OCI-LY1 (cell line): ENCODE measurements at regions not wholly inside any gene's neighbourhood (a gene's known extent, or its start where the extent isn't known, plus 50 kb on each side); places are given as distances from the start of the nearest gene placed in this dataset.

ENCODE experiments used
- H2AFZ ChIP-seq: fragments of 200-600 bp; sonication (generic), shearing (Covaris generic); 2 replicates; pipeline ENCODE4 v1.6.0; 2014; ENCODE audit warnings: antibody characterized with exemption, mild to moderate bottlenecking, low read length
- H3F3A ChIP-seq: fragments of 200-600 bp; sonication (generic), shearing (Covaris generic); 2 replicates; pipeline ENCODE4 v1.6.0; 2014; ENCODE audit warnings: mild to moderate bottlenecking, antibody characterized with exemption, low read length, moderate library complexity; ENCODE audit not compliant: insufficient read depth
- H3K27ac ChIP-seq: fragments of 200-600 bp; sonication (generic); 2 replicates; pipeline ENCODE4 v1.5.1; 2014; ENCODE audit warnings: low read length, mixed run types, mild to moderate bottlenecking, low read depth; ENCODE audit not compliant: poor library complexity, severe bottlenecking
- H3K27me3 ChIP-seq: fragments of 200-600 bp; sonication (generic); 2 replicates; pipeline ENCODE4 v1.6.0; 2014; ENCODE audit warnings: antibody characterized with exemption, mild to moderate bottlenecking, low read length, moderate library complexity; ENCODE audit not compliant: insufficient read depth
- H3K36me3 ChIP-seq: fragments of 200-600 bp; sonication (generic); 2 replicates; pipeline ENCODE4 v1.6.1; 2014; ENCODE audit warnings: mild to moderate bottlenecking, antibody characterized with exemption, low read length, moderate library complexity, mixed read lengths; ENCODE audit not compliant: insufficient read depth
- H3K4me1 ChIP-seq: fragments of 200-600 bp; sonication (generic); 2 replicates; pipeline ENCODE4 v1.5.1; 2014; ENCODE audit warnings: mild to moderate bottlenecking, low read length, moderate library complexity; ENCODE audit not compliant: insufficient read depth, severe bottlenecking
- H3K4me2 ChIP-seq: fragments of 200-600 bp; sonication (generic), shearing (Covaris generic); 2 replicates; pipeline ENCODE4 v1.6.1; 2014; ENCODE audit warnings: low read length
- H3K4me3 ChIP-seq: fragments of 200-600 bp; sonication (generic); 2 replicates; pipeline ENCODE4 v1.5.1; 2014; ENCODE audit warnings: low read length, low read depth, mild to moderate bottlenecking, mixed read lengths; ENCODE audit not compliant: poor library complexity, severe bottlenecking
- H3K79me2 ChIP-seq: fragments of 200-600 bp; shearing (Covaris generic); 2 replicates; pipeline ENCODE4 v1.6.1; 2016; ENCODE audit warnings: mixed run types, low read length, mixed read lengths; ENCODE audit not compliant: insufficient read depth
- H3K9ac ChIP-seq: fragments of 200-600 bp; sonication (generic), shearing (Covaris generic); 2 replicates; pipeline ENCODE4 v1.6.1; 2014; ENCODE audit warnings: mild to moderate bottlenecking, low read length, mixed read lengths
- H3K9me2 ChIP-seq: fragments of 200-600 bp; sonication (generic), shearing (Covaris generic); 2 replicates; pipeline ENCODE4 v1.6.1; 2014; ENCODE audit warnings: low read depth, mild to moderate bottlenecking, low read length, mixed read lengths
- H3K9me3 ChIP-seq: fragments of 200-600 bp; shearing (Covaris generic); 2 replicates; pipeline ENCODE4 v1.6.1; 2014; ENCODE audit warnings: low read length, mixed read lengths
- H4K20me1 ChIP-seq: fragments of 200-600 bp; sonication (generic), shearing (Covaris generic); 2 replicates; pipeline ENCODE4 v1.6.0; 2016; ENCODE audit warnings: mild to moderate bottlenecking, low read length; ENCODE audit not compliant: insufficient read depth
- EZH2 ChIP-seq: fragments of 200-600 bp; sonication (generic), shearing (Covaris generic); IDR thresholded peaks from 2 replicates; pipeline ENCODE4 v1.8.0; 2017; ENCODE audit warnings: borderline replicate concordance, mixed run types, mild to moderate bottlenecking, antibody characterized with exemption, low read length, moderate library complexity, mixed read lengths
- TF ChIP-seq, protein P1 (sequence below): fragments of 200-600 bp; sonication (generic), shearing (Covaris generic); IDR thresholded peaks from 2 replicates; pipeline ENCODE4 v1.5.1; 2017; ENCODE audit warnings: mild to moderate bottlenecking, antibody characterized with exemption, low read length, moderate library complexity, mixed read lengths

- Histone ChIP-seq H3K4me3 (no peak overlapping the region), H3K9ac (no peak overlapping the region), H3K36me3 (no peaks in the 10 kb centered on the region), H2AFZ (no peak overlapping the region), H3F3A (no peaks in the 10 kb centered on the region), H4K20me1 (no peaks in the 10 kb centered on the region), H3K4me2 (no peak overlapping the region), H3K79me2 (no peaks in the 10 kb centered on the region), H3K9me3 (no peaks in the 10 kb centered on the region), H3K4me1 (no peaks in the 10 kb centered on the region), H3K27me3 (no peaks in the 10 kb centered on the region), H3K27ac (no peak overlapping the region), H3K9me2 (no peaks in the 10 kb centered on the region)
- no peak for TF ChIP-seq EZH2
- TF ChIP-seq, protein P1, sequence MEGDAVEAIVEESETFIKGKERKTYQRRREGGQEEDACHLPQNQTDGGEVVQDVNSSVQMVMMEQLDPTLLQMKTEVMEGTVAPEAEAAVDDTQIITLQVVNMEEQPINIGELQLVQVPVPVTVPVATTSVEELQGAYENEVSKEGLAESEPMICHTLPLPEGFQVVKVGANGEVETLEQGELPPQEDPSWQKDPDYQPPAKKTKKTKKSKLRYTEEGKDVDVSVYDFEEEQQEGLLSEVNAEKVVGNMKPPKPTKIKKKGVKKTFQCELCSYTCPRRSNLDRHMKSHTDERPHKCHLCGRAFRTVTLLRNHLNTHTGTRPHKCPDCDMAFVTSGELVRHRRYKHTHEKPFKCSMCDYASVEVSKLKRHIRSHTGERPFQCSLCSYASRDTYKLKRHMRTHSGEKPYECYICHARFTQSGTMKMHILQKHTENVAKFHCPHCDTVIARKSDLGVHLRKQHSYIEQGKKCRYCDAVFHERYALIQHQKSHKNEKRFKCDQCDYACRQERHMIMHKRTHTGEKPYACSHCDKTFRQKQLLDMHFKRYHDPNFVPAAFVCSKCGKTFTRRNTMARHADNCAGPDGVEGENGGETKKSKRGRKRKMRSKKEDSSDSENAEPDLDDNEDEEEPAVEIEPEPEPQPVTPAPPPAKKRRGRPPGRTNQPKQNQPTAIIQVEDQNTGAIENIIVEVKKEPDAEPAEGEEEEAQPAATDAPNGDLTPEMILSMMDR = no peak
Measured at GRCh38 chr11:71145988-71146824, 106.2 kb downstream of the SHANK2 start.

GRCh38 chr11:71145368-71145767 is 107.0 kb downstream of the SHANK2 start:
- no peaks in the 10 kb centered on the region for H3K79me2 ChIP-seq
- no peak overlapping the region for H3K9ac ChIP-seq
- H2AFZ ChIP-seq = no peak overlapping the region
- no peaks in the 10 kb centered on the region for H3K27me3 ChIP-seq
- H3K9me2 ChIP-seq = no peaks in the 10 kb centered on the region
- H4K20me1 ChIP-seq = no peaks in the 10 kb centered on the region
- H3K9me3 ChIP-seq = no peaks in the 10 kb centered on the region
- H3K4me1 ChIP-seq = no peaks in the 10 kb centered on the region
- H3K36me3 ChIP-seq = no peaks in the 10 kb centered on the region
- H3K27ac ChIP-seq = no peak overlapping the region
- no peak for TF ChIP-seq EZH2
- TF ChIP-seq, protein P1 = no peak
- H3F3A ChIP-seq = no peaks in the 10 kb centered on the region
- no peak overlapping the region for H3K4me3 ChIP-seq
- no peak overlapping the region for H3K4me2 ChIP-seq

DNA sequence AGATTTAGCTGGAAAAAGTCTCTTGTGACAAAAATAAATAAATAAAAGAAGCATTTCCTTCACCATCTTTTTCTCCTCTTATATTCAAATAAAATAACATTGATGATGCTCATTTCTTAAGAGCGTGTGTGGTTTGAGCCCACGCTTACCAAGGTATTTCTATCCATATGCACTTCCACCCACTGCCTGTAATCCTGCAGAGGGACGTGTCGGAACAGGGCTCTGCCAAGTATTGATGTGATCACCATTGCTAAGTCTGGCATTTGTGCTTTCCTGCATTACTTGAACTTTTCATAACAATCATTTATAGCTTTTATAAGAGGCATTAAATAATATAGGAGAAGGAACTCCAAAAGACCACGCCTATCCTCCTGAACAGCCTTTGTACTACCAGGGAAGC is 107.6 kb downstream of the SHANK2 start:
- Histone ChIP-seq H3K4me1 (no peaks in the 10 kb centered on the region), H3K27me3 (no peaks in the 10 kb centered on the region), H3K9me3 (no peaks in the 10 kb centered on the region), H3K27ac (no peak overlapping the region), H3F3A (no peaks in the 10 kb centered on the region), H2AFZ (no peak overlapping the region), H3K4me2 (no peak overlapping the region), H3K9ac (no peak overlapping the region), H3K79me2 (no peaks in the 10 kb centered on the region), H3K36me3 (no peaks in the 10 kb centered on the region), H3K9me2 (no peaks in the 10 kb centered on the region), H4K20me1 (no peaks in the 10 kb centered on the region), H3K4me3 (no peak overlapping the region)
- TF ChIP-seq, protein P1 = no peak
- no peak for TF ChIP-seq EZH2
